Tibial artery (tissue), 4 donors: ENCODE measurements at regions not wholly inside any gene's neighbourhood (a gene's known extent, or its start where the extent isn't known, plus 50 kb on each side); places are given as distances from the start of the nearest gene placed in this dataset.

Source experiments
- DNase-seq, 2 donors: peaks; one replicate each; pipeline ENCODE4 v3.0.0-alpha.2; 2019
- H3K27ac ChIP-seq, 2 donors: fragments of 200-600 bp; sonication (generic) in 1 of 2; 1 replicate in 1 of 2; 2 replicates in 1 of 2; pipeline ENCODE4 v1.5.1; 2018 to 2019; ENCODE audit warnings: mild to moderate bottlenecking in 1 of 2
- H3K27me3 ChIP-seq, 2 donors: fragments of 200-600 bp; sonication (generic) in 1 of 2; one replicate each; pipeline versions ENCODE4 v1.5.1 to v1.6.0; 2016 to 2019
- H3K36me3 ChIP-seq, 3 donors: fragments of 200-600 bp; sonication (generic) in 2 of 3; one replicate each; pipeline ENCODE4 v1.5.1; 2016 to 2019; ENCODE audit warnings: mild to moderate bottlenecking in 2 of 3
- H3K4me1 ChIP-seq, 4 donors: fragments of 200-600 bp; sonication (generic) in 2 of 4; 1 replicate in 3 of 4; 2 replicates in 1 of 4; pipeline ENCODE4 v1.5.1; 2016 to 2019
- H3K4me3 ChIP-seq, 2 donors: fragments of 200-600 bp; sonication (generic) in 1 of 2; 1 replicate in 1 of 2; 2 replicates in 1 of 2; pipeline ENCODE4 v1.5.1; 2018 to 2019; ENCODE audit warnings: mild to moderate bottlenecking in 2 of 2
- H3K9me3 ChIP-seq, 3 donors: fragments of 200-600 bp; sonication (generic) in 1 of 3; one replicate each; pipeline ENCODE4 v1.5.1; 2016 to 2019
- intact Hi-C: fragments of 100-400 bp; cut with DNase I; formaldehyde crosslinking; loops from one replicate; pipeline ENCODE4 v1.15.0; 2023; ENCODE audit warnings: low total_unique reads
- TF ChIP-seq, protein P1 (sequence below), 2 experiments: fragments of 200-600 bp in 1 of 2; fragments of 450-650 bp in 1 of 2; IDR thresholded peaks; one replicate each; pipeline ENCODE4 v1.5.1; 2017 to 2019; ENCODE audit warnings: antibody characterized with exemption in 2 of 2, mild to moderate bottlenecking in 1 of 2, moderate library complexity in 1 of 2

GRCh38 chr3:101172516-101172915 is 147.9 kb downstream of the IMPG2 start:
- intact Hi-C loops = no loop called here
- no peak for DNase-seq

GRCh38 chr3:101171681-101172191 is 148.6 kb downstream of the IMPG2 start:
- no peak for DNase-seq
- Histone ChIP-seq H3K9me3 (no peaks in the 10 kb centered on the region), H3K27ac (no peak overlapping the region), H3K4me1 (peaks cover 0 to 18% (median 0%) of the 10 kb centered on the region in 4 donors), H3K27me3 (no peaks in the 10 kb centered on the region), H3K36me3 (no peaks in the 10 kb centered on the region), H3K4me3 (no peak overlapping the region)
- intact Hi-C loops = no loop called here
- TF ChIP-seq, protein P1, sequence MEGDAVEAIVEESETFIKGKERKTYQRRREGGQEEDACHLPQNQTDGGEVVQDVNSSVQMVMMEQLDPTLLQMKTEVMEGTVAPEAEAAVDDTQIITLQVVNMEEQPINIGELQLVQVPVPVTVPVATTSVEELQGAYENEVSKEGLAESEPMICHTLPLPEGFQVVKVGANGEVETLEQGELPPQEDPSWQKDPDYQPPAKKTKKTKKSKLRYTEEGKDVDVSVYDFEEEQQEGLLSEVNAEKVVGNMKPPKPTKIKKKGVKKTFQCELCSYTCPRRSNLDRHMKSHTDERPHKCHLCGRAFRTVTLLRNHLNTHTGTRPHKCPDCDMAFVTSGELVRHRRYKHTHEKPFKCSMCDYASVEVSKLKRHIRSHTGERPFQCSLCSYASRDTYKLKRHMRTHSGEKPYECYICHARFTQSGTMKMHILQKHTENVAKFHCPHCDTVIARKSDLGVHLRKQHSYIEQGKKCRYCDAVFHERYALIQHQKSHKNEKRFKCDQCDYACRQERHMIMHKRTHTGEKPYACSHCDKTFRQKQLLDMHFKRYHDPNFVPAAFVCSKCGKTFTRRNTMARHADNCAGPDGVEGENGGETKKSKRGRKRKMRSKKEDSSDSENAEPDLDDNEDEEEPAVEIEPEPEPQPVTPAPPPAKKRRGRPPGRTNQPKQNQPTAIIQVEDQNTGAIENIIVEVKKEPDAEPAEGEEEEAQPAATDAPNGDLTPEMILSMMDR (IDR thresholded peaks at IDR 0.05) = no peak

More at GRCh38 chr3:101172516-101172915, 147.9 kb downstream of the IMPG2 start:
- Histone ChIP-seq H3K36me3 (no peaks in the 10 kb centered on the region), H3K27me3 (no peaks in the 10 kb centered on the region), H3K9me3 (no peaks in the 10 kb centered on the region), H3K27ac (no peak overlapping the region), H3K4me3 (no peak overlapping the region), H3K4me1 (peaks cover 0 to 18% (median 0%) of the 10 kb centered on the region in 4 donors)
- TF ChIP-seq, protein P1 (IDR thresholded peaks at IDR 0.05) = no peak

DNA sequence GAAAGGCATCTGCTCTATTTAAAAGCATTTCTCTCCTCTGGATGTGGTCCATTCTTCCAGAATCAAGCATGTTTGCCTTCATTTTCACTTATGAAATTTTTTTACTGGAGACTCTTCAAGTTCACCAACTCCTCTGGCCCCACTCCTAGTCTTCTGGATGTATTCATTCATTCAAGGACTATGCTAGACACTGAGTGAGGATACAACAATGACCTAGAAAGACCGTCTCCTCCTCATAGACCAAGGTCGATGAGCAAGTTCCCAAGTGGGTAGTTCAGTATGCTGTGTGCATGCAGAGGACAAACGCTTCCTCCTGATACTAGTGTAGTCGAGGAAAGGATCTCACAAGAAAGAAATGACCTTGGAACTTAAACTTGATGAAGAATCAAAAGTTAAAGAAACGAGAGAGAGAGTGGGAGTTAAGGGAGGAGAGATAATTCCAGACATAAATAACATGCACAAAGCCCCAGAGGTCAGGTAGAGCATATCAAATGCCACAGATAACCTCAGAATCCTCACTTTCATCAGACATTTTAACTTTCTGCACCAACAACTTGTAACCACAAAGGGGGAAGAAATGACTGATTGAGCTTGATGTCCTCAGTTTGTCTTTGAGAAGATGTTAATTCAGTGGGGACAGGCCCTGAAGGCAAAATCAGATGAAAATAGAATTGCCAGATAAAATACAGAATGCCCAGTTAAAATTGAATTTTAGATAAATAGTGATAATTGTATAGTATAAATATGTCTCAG is 149.4 kb downstream of the IMPG2 start:
- Histone ChIP-seq H3K9me3 (no peaks in the 10 kb centered on the region), H3K4me3 (no peak overlapping the region), H3K27me3 (no peaks in the 10 kb centered on the region), H3K36me3 (no peaks in the 10 kb centered on the region), H3K27ac (peak overlapping the region in 1 of 2 donors; percentile 23), H3K4me1 (peaks cover 0 to 18% (median 0%) of the 10 kb centered on the region in 4 donors)
- DNase-seq = no peak
- intact Hi-C loops = no loop called here
- TF ChIP-seq, protein P1 (IDR thresholded peaks at IDR 0.05) = no peak

DNA sequence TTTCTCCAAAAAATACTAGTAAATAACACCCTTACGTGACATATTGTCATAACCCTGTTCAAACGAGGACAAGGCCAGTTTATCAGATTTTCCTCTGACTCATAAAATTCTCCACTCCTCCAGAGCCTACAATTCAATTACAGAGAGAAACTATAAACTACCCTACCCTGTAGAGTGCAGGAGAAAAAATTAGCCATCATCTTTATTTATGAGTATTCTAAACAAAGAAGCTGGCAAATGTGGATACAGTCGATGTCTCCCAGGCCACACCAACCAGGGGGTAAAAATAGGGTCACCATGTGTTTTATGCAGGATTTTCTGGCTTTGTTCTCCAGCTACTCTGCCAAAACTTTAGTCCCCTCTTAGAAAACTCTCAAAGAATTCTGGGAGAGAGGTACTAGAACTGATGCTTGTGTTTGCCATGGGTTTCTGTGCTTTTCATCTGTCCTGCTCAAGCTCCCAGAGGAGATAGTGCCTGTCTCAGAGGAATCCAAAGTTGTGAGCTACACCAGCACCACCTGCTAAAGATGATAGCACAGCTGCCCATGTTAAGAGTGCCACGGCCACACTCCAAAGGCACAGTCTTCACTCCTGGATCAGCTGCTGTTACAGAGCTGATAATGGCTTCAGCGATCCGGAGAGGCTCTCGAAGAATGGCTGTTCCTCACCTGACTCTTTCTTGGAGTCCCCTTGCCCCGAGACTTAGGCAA is 150.2 kb downstream of the IMPG2 start:
- no peaks in the 10 kb centered on the region for H3K9me3 ChIP-seq
- TF ChIP-seq, protein P1 (IDR thresholded peaks at IDR 0.05) = no peak
- no peaks in the 10 kb centered on the region for H3K36me3 ChIP-seq
- H3K27ac ChIP-seq = peak overlapping the region in 1 of 2 donors; percentile 23
- H3K4me1 ChIP-seq = peaks cover 0 to 18% (median 0%) of the 10 kb centered on the region in 4 donors
- no peak overlapping the region for H3K4me3 ChIP-seq
- intact Hi-C loops = no loop called here
- no peak for DNase-seq
- no peaks in the 10 kb centered on the region for H3K27me3 ChIP-seq

DNA sequence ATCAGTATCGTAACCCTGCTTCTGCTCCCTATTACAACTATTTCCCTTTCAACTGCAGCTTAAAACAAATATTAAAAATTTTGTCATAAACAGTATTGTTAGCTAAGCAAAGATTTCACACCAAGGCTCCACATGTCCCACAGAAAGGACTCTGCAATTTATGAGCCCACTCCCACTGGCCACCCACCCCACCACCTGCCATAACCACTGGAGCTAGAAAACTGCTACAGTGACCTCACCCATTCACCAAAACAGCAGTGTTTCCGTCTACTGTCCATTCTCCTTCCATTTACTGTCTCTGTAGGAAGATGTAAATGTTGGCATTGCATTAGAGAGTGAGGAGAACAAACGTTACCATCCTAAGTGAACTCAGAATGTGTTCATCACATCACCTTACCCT is 150.9 kb downstream of the IMPG2 start:
- H3K9me3 ChIP-seq = no peaks in the 10 kb centered on the region
- no peaks in the 10 kb centered on the region for H3K27me3 ChIP-seq
- H3K27ac ChIP-seq = peak overlapping the region in 1 of 2 donors; percentile 23
- H3K4me1 ChIP-seq = peaks cover 0 to 18% (median 0%) of the 10 kb centered on the region in 4 donors
- H3K36me3 ChIP-seq = no peaks in the 10 kb centered on the region
- DNase-seq = no peak
- TF ChIP-seq, protein P1 (IDR thresholded peaks at IDR 0.05) = no peak
- H3K4me3 ChIP-seq = no peak overlapping the region
- intact Hi-C loops = no loop called here
